Stimulated activated CD4-positive, alpha-beta T cell treated with anti-CD3 and anti-CD28 coated beads, Interleukin-12 subunit alpha, Interleukin-12 subunit beta, amount 100 ng/mL, for 4 hours (primary cell): ENCODE measurements at regions not wholly inside any gene's neighbourhood (a gene's known extent, or its start where the extent isn't known, plus 50 kb on each side); places are given as distances from the start of the nearest gene placed in this dataset.
"Not testable (repeated sequence)": the region's sequence is repeated elsewhere in the genome, so short reads cannot be mapped to it uniquely, and the experiment has no call there.

ENCODE experiments used
- DNase-seq: peaks from one replicate; pipeline ENCODE4 v3.0.0-alpha.2; 2020

DNA sequence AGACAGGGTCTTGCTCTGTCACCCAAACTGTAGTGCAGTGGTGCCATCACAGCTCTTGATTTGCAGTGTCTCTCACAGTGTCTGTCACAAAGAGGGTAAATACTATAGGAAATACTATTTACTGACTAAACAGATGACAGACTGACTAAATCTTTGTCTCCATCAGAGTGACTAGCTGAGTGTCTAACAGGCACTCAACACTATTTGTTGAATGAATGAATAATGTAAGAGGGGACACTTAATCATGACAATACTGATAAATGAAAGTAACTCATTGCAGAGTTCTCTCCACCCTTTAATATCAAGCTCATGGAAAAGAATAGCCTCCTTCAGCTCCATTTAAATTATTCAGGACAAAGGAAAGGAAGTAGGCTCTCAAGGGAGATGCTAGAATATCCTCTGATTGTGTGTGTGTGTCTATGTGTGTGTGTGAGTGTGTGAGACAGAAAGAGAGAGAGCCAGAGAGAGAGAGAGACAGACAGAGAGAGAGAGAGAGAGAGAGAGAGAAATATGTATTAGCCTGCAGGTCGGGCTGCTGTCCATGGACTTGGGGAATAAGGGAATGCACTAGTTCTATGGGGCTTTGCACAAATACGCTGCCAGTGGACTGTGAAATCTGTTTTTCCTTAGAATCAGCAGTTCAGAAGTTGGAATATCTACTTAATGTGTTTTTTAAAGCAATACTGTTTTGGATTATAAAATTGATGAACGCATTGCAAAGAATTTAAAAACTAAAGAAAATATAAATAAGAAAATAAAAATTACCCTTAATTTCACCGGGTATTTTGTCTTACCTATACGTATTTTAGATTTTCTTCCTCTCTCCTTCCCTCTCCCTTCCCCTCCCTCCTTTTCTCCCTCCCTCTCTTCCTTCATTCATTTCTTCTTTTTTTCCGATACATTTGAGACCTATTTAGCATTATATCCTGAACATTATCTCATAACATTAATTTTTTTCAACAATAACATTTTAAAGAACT is 132.9 kb upstream of the LRIG1 start:
- no peak for DNase-seq

DNA sequence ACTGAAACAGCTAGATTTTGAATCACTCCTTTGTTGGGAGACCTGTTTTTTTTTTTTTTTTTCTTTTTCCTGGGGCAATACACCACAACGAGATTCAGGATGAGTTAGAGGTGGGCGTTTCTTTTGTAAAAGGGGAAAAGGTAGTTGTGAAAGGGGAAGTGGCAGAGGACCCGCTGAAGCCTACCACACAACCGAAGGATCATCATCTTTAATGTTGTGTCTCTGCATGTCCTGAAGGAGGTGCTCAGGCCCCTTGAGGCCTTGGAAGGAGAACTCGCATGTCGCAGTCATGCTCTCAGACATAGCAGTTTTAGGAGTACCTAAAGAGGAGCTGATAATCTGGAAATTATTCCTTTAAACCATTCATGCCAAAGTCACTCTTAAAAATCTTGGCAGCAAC is 137.9 kb upstream of the LRIG1 start:
- DNase-seq, result no peak

DNA sequence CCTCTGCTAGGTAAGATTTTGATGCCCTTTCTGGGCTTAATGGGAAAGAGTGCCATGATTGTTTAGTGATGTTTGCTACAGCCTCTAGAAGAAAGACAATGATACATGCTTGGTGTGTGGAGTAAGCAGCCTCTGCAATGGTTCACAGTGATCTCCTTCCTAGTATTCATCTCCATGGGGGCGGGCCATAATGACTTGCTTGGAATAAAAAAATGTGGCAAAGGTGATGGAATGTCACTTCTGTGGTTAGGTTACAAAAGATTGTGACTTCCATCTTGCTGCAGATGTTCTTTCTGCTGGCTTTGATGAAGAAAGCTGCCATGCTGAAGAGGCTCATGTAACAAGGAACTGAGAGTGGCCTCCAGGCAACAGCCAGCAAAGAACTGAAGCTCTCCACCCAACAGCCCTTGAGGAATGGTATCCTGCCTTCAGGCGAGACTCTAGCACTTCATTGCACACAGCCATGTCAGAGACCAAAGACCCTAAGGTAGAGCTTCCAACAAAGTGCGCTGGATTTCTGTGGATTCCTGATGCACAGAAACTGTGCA is 139.1 kb upstream of the LRIG1 start:
- DNase-seq, result no peak

DNA sequence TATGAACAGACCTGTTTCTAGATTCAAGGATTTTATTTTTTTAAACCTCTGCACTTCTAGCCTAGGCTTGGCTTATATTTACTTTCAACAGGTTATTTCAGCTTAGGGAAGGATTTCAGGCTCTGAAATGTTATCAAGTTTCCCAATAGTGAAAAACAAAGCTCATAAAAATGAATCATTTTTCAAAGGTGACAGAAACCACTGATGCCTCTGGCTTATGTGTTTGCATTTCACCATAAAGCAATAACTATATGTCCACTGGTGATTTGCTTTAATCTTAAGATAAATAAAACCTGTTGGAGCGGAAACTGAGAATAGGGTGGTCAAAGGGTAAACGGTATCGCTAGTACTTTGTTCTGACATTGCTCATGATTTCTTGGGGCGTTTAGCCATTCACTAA is 141.2 kb upstream of the LRIG1 start:
- no peak for DNase-seq

DNA sequence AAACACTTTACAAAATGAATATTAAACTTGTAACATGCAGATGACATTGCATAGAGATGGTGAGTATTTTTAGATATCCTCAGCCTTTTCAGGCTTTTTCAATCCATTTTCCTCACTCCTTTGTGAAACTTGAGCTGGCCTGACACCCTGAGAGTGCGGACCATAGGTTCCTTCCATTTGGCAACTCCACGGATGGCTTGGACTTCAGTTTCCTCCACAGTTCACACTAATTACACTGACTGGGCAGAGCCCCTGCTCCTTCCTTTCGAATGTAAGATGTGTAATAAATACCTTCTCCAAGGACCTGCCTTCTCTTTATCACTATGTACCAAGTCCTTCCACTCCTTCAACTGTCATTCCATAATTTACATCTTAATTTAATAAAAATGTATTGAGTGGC is 141.7 kb upstream of the LRIG1 start:
- DNase-seq, result no peak

DNA sequence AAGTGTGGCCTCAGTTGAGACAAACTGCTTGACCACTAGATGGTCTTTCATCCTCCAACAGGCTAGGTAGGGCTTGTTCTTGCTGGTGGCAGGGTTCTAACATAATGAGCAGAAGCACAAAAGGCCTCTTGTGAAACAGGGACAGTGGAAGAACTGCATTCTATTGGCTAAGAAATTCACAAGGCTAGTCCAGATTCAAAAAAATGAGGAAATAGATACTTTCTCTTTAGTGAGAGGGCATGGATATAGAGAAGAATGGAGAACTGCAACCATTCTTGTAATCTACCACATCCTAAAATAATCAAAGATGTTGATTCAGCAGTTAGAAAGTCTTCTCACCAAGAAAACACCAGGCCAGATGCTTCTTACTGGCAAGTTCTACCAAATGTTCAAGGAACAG is 143.7 kb upstream of the LRIG1 start:
- DNase-seq, result no peak

DNA sequence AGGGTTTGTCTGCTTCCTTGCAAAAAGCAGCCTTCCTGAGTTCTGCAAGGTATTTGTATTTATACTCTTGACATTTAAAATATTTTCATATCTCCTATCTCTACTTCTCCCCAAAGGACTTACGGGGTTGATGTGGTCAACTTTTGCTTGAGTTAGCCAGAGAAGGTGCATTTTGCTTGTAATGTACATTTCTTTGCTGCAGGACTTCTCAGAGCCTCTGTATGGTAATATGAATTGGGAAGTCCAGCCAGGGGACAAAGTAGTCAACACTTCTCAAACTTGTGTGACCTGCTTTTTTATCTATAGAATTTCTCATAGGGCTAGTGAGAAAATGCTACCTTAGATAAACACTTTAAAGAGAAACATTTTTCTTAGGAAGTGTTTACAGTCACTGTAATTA is 148.2 kb upstream of the LRIG1 start:
- DNase-seq, result no peak

DNA sequence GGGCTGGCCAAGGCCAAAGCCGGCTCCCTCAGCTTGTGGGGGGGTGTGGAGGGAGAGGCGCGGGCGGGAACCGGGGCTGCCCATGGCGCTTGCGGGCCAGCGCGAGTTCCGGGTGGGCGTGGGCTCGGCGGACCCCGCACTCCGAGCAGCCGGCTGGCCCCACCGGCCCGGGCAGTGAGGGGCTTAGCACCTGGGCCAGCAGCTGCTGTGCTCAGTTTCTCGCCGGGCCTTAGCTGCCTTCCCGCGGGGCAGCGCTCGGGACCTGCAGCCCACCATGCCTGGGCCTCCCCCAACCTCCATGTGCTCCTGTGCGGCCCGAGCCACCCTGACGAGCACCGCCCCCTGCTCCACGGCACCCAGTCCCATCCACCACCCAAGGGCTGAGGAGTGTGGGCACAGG is 150.7 kb upstream of the LRIG1 start:
- not testable (repeated sequence) for DNase-seq

DNA sequence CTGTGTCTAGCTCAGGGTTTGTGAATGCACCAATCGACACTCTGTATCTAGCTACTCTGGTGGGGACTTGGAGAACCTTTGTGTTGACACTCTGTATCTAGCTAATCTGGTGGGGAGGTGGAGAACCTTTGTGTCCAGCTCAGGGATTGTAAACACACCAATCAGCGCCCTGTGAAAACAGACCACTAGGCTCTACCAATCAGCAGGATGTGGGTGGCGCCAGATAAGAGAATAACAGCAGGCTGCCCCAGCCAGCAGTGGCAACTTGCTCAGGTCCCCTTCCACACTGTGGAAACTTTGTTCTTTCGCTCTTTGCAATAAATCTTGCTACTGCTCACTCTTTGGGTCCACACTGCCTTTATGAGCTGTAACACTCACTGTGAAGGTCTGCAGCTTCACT is 151.3 kb upstream of the LRIG1 start:
- DNase-seq, result not testable (repeated sequence)

DNA sequence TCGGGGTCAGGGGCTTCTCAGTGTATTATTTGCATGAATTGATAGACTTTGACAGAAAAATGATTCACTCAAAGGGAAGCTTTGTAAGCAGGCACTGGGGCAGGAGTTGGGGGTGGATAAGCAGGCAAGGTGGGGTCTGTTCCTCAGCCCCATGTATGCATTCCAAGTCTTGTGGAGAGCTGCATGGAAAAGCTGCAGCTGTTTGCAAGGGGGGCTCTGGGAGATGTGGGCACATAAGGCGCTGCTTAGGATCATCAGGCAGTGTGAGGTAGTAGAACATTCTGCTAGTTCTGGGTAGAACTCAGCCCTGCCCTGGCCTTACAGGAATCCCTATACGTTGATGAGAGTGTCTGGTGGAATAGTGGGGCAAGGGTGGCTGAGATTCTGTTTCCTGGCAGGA is 154.2 kb upstream of the LRIG1 start:
- no peak for DNase-seq

DNA sequence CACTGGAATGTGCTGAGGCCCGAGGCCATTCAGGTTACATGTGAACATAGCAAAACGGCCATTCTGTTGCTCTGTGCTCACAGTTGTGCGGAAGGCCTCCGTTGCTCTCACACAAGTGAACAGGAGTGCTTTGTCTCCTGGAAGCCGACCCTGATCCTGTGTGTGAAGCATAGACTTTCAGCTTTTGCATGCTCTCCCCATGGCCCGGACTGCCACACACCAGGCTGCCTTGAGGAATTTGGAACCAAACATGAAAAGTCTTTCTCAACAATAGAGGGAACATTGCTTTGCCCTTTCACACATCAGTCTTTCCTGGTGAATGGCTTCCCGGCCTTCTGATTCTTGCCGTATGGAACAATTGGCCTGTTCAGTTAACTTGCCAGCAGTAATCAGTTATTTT is 154.8 kb upstream of the LRIG1 start:
- DNase-seq, result no peak

DNA sequence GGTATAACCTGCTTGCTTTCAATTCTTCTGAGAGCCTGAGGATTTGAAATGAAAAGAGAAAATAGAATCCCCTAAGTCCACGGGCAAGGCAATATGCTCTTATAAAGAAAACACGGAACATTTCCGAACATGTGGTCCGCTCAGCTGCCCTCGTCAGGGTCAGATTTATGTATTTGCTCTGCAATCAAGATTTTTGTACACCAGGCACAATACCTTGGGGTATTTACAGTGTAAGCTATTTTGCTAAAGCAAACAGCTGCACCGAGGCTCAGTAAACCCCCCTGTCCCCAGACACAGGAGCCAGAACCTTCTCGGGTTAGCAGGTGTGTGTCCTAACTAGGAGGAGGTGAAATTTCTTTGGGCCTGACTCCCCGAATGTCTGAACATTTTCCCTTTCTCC is 155.8 kb upstream of the LRIG1 start:
- no peak for DNase-seq

DNA sequence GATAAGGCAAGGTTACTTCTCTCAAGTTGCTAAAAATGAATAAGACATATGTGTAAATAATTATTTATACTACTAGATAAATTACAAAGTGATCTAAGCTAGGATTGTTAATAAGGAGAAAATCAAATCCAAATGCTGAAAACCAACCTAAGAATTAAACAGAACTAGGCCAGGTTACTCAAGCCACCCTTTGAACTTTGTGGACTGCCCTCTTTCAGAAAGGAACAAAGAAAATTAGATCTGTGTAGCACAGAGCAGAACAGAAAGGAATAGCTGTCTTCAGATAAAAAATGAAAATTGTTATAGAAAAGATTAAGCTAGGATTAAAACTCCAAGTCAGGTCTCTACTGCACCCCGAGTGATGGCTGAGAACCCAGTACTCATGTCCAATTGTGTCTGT is 158.2 kb upstream of the LRIG1 start:
- DNase-seq, result no peak

DNA sequence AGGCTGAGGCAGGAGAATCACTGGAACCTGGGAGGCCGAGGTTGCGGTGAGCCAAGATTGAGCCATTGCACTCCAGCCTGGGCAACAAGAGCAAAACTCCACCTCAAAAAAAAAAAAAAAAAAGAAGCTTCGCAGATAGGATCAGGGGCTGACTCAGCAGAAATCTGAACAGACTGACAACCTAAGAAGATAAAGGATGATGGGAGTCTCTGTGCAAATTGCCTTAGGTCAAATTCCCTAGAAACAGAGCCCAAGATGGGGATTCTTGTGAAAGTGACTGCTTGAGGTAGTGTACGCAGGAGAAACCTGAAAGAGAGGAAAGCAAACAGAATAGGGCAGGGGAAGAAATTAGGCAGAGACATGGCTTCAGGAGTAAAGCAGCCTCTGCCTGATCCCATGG is 160.8 kb upstream of the LRIG1 start:
- no peak for DNase-seq

DNA sequence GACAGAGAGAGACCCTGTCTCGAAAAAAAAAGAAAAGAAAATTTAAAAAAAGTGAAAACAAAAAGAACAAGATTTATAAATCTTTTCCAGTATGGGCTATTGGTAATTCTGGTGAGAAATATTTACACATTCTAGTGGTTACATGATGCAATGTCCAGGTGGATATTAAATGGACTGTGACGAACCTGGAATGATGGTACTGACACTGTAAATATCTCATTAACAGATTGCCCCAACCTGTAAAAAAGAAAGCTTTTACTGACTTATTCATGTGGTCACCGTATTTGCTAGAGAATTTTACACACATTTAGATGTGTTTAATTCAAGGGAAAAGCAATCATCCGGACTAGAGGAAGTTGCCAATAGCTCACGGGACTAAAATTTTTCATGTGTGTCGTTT is 162.1 kb upstream of the LRIG1 start:
- no peak for DNase-seq

DNA sequence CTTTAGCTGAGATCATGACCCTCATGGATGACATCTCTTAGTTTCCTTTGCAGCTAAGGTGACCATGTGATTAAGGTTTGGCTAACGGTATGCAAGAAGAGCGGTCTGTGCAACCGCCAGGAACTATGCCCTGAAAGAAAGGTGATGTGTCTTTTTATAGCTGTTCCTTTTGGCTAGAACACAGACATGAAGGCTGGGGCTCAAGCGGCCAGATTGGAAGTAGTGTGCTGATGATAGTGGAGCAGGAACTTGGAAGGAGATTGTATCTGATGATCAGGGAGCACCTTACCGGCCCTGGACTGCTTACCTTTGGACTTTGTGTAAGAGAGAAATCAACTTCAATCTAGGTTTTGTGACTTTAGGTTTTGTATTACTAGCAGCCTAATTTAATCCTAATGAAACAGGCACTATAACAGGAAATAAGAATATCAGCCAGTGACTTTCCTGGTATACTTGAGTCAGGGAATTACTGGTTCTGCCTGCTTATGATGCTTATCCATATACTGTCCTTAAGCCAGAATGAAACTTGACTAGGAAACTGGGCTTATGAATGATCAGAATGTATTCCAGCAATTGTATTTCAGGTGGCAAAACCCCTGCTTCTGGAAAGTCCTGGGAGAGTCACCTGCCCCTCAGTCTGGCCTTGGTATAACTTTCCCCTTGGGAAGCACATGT is 164.3 kb upstream of the LRIG1 start:
- no peak for DNase-seq

DNA sequence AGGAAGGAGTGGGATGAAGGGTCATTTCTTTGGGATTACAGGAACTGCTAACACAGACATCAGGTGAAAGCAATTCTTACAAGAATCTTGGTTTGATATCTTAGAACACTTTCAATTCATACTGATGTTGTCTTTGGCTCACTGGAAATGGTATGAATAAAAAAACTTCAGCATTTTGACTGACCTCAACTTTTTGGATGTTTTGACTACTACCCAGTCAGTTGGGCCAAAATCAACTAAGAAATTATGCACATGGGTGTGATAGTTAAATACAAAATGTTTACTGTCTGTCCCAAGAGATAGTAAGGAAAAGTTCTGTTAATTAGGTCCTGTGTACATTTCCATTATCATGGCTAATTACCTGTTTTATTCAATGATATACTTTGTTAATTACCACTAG is 165.5 kb upstream of the LRIG1 start:
- no peak for DNase-seq

DNA sequence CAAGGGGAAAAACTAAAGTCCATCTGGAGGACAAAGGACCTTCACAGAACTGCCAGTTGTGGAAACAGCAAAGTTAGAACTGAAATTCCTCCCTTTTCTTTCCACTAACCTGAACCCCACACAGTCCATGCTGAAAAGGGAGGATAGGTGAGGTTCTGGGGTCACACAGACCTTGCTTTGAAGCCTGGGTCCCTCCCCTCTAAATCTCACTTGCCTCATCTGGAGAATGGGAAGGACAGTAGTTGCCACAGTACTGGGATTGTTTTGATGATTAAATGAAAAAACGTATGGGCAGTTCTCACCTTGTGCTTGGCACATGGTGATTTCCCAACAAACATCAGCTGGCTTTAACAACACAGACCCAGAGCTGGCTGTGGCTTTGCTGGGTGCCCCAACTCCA is 166.4 kb upstream of the LRIG1 start:
- DNase-seq, result no peak

DNA sequence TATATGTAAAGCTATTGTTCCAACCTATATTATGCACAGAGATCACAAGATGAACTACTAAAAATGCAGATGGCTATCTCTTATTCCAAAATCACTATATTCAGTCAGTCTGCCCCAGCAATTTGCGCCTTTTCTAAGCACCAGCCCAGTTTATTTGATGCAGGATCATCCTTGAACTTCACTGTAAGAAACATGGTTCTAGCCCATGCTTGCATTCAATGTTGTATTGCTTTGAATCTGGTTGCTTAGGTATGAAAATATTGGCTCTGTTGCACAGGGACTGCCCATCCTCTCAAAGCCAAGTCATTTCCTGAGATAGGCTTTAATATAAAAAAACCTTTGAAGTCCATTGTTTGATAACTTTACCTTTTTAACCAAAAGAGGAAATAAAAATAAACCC is 170.5 kb upstream of the LRIG1 start:
- DNase-seq, result no peak

DNA sequence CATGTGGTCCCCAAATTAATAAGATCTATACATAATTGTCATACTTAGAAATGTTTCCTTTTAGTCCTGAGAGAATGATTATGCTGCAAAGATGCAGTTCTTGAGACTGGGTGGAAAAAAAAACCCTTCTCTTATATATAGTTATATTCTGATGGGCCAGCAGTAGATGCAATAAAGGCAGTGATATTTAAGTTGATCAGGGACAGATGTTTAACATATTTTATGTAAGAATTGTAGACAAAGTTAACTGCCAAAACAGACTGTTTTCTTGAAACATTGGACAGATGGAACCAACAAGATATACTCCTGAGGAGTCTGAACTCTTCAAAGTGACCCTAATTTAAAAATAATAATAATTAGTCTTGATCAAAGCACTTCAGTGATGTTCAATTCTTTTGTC is 172.0 kb upstream of the LRIG1 start:
- no peak for DNase-seq

DNA sequence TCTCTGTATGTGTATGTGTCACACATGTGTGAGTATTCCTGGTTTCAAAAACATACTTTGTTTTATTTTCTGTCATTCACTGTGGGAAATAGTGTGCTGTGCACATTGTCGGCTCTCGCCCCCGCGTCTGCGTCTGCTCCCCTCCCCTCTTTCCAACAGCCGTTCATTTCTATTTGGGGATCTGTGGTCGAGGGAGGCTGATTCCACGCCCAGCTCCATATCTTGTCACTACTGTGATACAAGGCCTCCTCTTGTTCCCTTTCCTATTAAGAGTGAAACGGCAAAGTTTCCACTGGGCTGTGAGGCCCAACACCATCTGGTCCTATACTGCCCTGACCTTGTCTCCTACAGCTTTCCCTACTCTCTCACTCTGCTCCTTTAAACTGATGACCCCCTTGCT is 172.5 kb upstream of the LRIG1 start:
- no peak for DNase-seq

DNA sequence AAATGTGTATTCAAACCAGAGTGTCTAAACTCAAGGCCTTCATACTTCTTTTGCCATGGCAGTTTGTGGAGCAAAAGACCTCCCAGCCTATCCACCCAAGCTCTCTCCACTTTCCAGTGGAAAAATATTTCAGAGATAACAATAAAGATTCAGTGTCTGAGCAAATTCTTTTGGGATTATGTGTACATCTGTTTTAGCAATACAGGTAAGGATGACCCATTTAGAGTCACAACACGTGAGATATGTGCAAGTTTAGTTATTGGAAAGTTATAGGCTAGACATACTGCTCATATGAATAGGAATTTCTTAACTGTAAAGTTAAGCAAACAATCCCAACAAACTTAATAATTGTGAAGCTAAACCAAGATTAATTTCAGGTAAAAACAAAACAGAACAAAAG is 174.5 kb upstream of the LRIG1 start:
- DNase-seq, result no peak

DNA sequence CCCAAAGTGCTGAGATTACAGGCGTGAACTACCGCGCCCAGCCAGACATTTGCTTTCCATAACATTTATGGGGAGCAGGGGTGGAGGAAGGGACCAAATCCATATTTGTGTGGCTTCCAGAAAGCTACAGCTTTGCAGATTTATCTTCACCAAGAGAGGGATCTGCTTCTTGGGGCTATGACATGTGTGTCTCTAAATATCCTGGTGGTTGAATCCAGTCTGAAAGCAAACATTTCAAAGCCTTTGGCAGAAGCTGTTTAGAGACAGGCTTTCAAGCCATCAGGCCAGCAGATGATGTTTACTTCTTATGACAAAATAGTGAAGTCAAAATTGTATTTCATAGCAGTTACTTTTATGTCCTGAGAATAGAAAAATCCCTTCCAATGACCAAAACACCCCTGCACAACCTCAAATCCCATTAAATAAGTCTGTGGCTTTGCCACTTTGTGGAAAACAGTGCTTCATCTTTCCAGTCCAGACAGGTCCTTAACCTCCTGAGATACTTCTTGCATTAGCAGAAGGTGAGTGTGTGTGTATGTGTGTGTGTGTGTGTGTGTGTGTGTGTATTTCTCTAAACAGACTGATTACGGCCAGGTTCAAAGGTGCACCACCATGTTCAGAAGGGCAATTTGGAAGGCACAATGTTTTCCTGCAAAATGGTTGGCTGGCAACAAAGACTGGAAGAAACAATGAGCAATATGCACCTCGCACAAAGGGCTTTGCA is 191.4 kb upstream of the LRIG1 start:
- DNase-seq, result no peak

DNA sequence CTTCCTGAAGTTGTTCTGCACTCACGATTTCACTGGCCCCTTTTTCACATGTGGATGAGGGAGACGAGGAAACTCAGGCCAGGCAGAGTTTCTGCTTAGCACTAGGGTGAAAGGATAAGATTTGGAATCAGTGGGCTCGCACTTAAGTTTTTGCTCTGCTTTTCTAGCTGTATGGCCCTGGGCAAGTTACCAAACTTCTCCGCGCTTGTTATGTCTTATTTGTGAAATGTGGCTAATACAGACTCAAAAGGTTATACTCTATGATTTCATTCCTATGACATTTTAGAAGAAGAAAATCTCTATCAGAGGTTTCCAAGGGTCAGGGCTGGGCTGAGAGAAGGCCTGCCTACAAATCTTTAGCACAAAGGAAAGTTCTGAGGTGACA is 191.9 kb upstream of the LRIG1 start:
- no peak for DNase-seq
